GM23248 (cell line): ENCODE measurements at regions not wholly inside any gene's neighbourhood (a gene's known extent, or its start where the extent isn't known, plus 50 kb on each side); places are given as distances from the start of the nearest gene placed in this dataset.

Experiments
- EZH2 ChIP-seq: fragments of 200-600 bp; sonication (generic); IDR thresholded peaks from 2 replicates; pipeline ENCODE4 v1.6.1; 2018; ENCODE audit warnings: antibody characterized with exemption, mild to moderate bottlenecking; ENCODE audit not compliant: insufficient read depth, poor library complexity, severe bottlenecking
- EZH2phosphoT487 ChIP-seq: fragments of 200-600 bp; sonication (generic); IDR thresholded peaks from 2 replicates; pipeline ENCODE4 v1.6.1; 2018; ENCODE audit warnings: antibody characterized with exemption, moderate library complexity, mild to moderate bottlenecking, low read depth; ENCODE audit not compliant: insufficient read depth

GRCh38 chr4:136056748-136057147 lies 1475.5 kb downstream of the PCDH18 start:
- TF ChIP-seq EZH2phosphoT487 (no peak), EZH2 (no peak)
